ENCODE measurements at regions not wholly inside any gene's neighbourhood (a gene's known extent, or its start where the extent isn't known, plus 50 kb on each side); places are given as distances from the start of the nearest gene placed in this dataset.

- no peak for DNase-seq (ENCODE audit: low read depth in 1 of 2, low spot score in 1 of 2)
- no peak overlapping the region for H3K27ac ChIP-seq
- H3K9me3 ChIP-seq (ENCODE audit: low read depth): no peaks in the 10 kb centered on the region
- no peak overlapping the region for H3K4me3 ChIP-seq
- no peaks in the 10 kb centered on the region for H3K4me1 ChIP-seq (ENCODE audit: low read depth)
- no peaks in the 10 kb centered on the region for H3K27me3 ChIP-seq
- no peak for TF ChIP-seq CTCF (IDR thresholded peaks at IDR 0.05; ENCODE audit: low read depth, low read length)
- no peaks in the 10 kb centered on the region for H3K36me3 ChIP-seq
Observed at GRCh38 chr6:88558981-88559380, 392.8 kb upstream of the CNR1 start.

- no peak for DNase-seq (ENCODE audit: low read depth in 1 of 2, low spot score in 1 of 2)
- H3K36me3 ChIP-seq: no peaks in the 10 kb centered on the region
- H3K9me3 ChIP-seq (ENCODE audit: low read depth): no peaks in the 10 kb centered on the region
- no peak overlapping the region for H3K4me3 ChIP-seq
- TF ChIP-seq CTCF (IDR thresholded peaks at IDR 0.05; ENCODE audit: low read depth, low read length): no peak
- H3K4me1 ChIP-seq (ENCODE audit: low read depth): no peaks in the 10 kb centered on the region
- H3K27ac ChIP-seq: no peak overlapping the region
- H3K27me3 ChIP-seq: no peaks in the 10 kb centered on the region
Observed at GRCh38 chr6:88556663-88557062, 390.5 kb upstream of the CNR1 start.

- no peaks in the 10 kb centered on the region for H3K27me3 ChIP-seq
- no peak for DNase-seq (ENCODE audit: low read depth in 1 of 2, low spot score in 1 of 2)
- H3K27ac ChIP-seq: no peak overlapping the region
- no peaks in the 10 kb centered on the region for H3K9me3 ChIP-seq (ENCODE audit: low read depth)
- TF ChIP-seq CTCF (IDR thresholded peaks at IDR 0.05; ENCODE audit: low read depth, low read length): no peak
- H3K4me1 ChIP-seq (ENCODE audit: low read depth): no peaks in the 10 kb centered on the region
- H3K36me3 ChIP-seq: no peaks in the 10 kb centered on the region
- H3K4me3 ChIP-seq: no peak overlapping the region
Observed at GRCh38 chr6:88548891-88549505, 382.9 kb upstream of the CNR1 start.

- no peak for TF ChIP-seq CTCF (IDR thresholded peaks at IDR 0.05; ENCODE audit: low read depth, low read length)
- H3K4me3 ChIP-seq: no peak overlapping the region
- no peaks in the 10 kb centered on the region for H3K36me3 ChIP-seq
- no peak overlapping the region for H3K27ac ChIP-seq
- H3K27me3 ChIP-seq: no peaks in the 10 kb centered on the region
- H3K9me3 ChIP-seq (ENCODE audit: low read depth): no peaks in the 10 kb centered on the region
- DNase-seq (ENCODE audit: low read depth in 1 of 2, low spot score in 1 of 2): no peak
- no peaks in the 10 kb centered on the region for H3K4me1 ChIP-seq (ENCODE audit: low read depth)
Observed at GRCh38 chr6:88547768-88548167, 381.6 kb upstream of the CNR1 start.

GRCh38 chr6:88545991-88546390, 379.8 kb upstream of the CNR1 start:
- Histone ChIP-seq H3K4me1 (ENCODE audit: low read depth) (no peaks in the 10 kb centered on the region), H3K27ac (no peak overlapping the region), H3K9me3 (ENCODE audit: low read depth) (no peaks in the 10 kb centered on the region), H3K36me3 (no peaks in the 10 kb centered on the region), H3K4me3 (no peak overlapping the region), H3K27me3 (no peaks in the 10 kb centered on the region)
- no peak for TF ChIP-seq CTCF (IDR thresholded peaks at IDR 0.05; ENCODE audit: low read depth, low read length)
- DNase-seq (ENCODE audit: low read depth in 1 of 2, low spot score in 1 of 2): no peak
